ENCODE measurements at regions not wholly inside any gene's neighbourhood (a gene's known extent, or its start where the extent isn't known, plus 50 kb on each side); places are given as distances from the start of the nearest gene placed in this dataset.

GRCh38 chr2:234164493-234165413, 114.3 kb downstream of the SPP2 start:
- CTCF ChIA-PET (ENCODE audit: low intra/inter-chr PET ratio, low total read pairs): no interaction called here

GRCh38 chr2:234163510-234164045, 113.1 kb downstream of the SPP2 start:
- WGBS (ENCODE audit: low lambda C conversion rate): 33% methylated on average over 7 of the region's 7 CpGs
- no TSS peak for BruUV-seq (replicated peaks)
- in situ Hi-C loops (cut with HindIII; ENCODE audit: extremely low pct_ligation_motif_present, low pct_unique_long_range_greater_than_20kb) (no loop called here), intact Hi-C loops (cut with micrococcal nuclease; ENCODE audit: unreplicated experiment) (no loop called here)
- H3K4me3 ChIP-seq (replicated peaks in 1 of 3; ENCODE audit: insufficient read depth in 1 of 3, low read depth in 2 of 3, low read length in 3 of 3): no peak overlapping the region
- CTCF ChIA-PET (ENCODE audit: low intra/inter-chr PET ratio, low total read pairs): no interaction called here
- ATAC-seq: no peak
- no peaks in the 10 kb centered on the region for H4K20me1 ChIP-seq (ENCODE audit: insufficient read depth, low read length)
- no peak overlapping the region for H3K27ac ChIP-seq (ENCODE audit: extremely low read length, insufficient read depth, low read length)
- peaks cover 6% of the 10 kb centered on the region; the same call in 1 of the 2 replicates for H3K4me1 ChIP-seq (ENCODE audit: insufficient read depth, low read length)
- H3K9ac ChIP-seq (ENCODE audit: insufficient read depth, low read depth, low read length): no peak overlapping the region
- TF ChIP-seq MAFF (IDR thresholded peaks at IDR 0.05; ENCODE audit: low read depth, low read length): 0 out of 2 replicates have a peak, but pooled peaks have one; percentile 2
- TF ChIP-seq MAFK (conservative IDR thresholded peaks at IDR 0.05 in 1 of 2, IDR thresholded peaks at IDR 0.05 in 1 of 2; ENCODE audit: low read length in 2 of 2): peak; percentile 17 to 32; a peak in 1 of 4 replicates
- TF ChIP-seq HNF1A (IDR thresholded peaks at IDR 0.05; ENCODE audit: low read depth): no peak
- no peak for TF ChIP-seq HNF1A (CRISPR knock-in tag; IDR thresholded peaks at IDR 0.05; ENCODE audit: borderline replicate concordance)
- no peak for DNase-seq (ENCODE audit: low spot score)
- no peak overlapping the region for H2AFZ ChIP-seq (ENCODE audit: low read length)
- no peaks in the 10 kb centered on the region for H3K36me3 ChIP-seq (replicated peaks in 1 of 2; ENCODE audit: control insufficient read depth in 1 of 2, insufficient read depth in 2 of 2, low read length in 2 of 2)
- H3K27me3 ChIP-seq (ENCODE audit: control insufficient read depth in 1 of 2, insufficient read depth in 2 of 2, low read length in 2 of 2): peaks cover 0 to 7% of the 10 kb centered on the region in 2 experiments; a peak in 2 of 5 replicates
- H3K79me2 ChIP-seq (ENCODE audit: insufficient read depth, low read length): no peaks in the 10 kb centered on the region
- no peaks in the 10 kb centered on the region for H3K9me3 ChIP-seq (ENCODE audit: low read length)
- POLR2A ChIA-PET: no interaction called here
- no peak overlapping the region for H3K4me2 ChIP-seq (ENCODE audit: low read depth, low read length)
- FAIRE-seq: no peak

More at GRCh38 chr2:234164493-234165413, 114.3 kb downstream of the SPP2 start:
- FAIRE-seq (no peak), ATAC-seq (no peak), DNase-seq (ENCODE audit: low spot score) (no peak)
- Histone ChIP-seq H3K9me3 (ENCODE audit: low read length) (no peaks in the 10 kb centered on the region), H2AFZ (ENCODE audit: low read length) (no peak overlapping the region), H3K79me2 (ENCODE audit: insufficient read depth, low read length) (no peaks in the 10 kb centered on the region), H3K27ac (ENCODE audit: extremely low read length, insufficient read depth, low read length) (no peak overlapping the region), H3K4me2 (ENCODE audit: low read depth, low read length) (no peak overlapping the region), H3K4me1 (ENCODE audit: insufficient read depth, low read length) (peaks cover 7% of the 10 kb centered on the region; the same call in 1 of the 2 replicates), H3K4me3 (replicated peaks in 1 of 3; ENCODE audit: insufficient read depth in 1 of 3, low read depth in 2 of 3, low read length in 3 of 3) (no peak overlapping the region), H3K27me3 (ENCODE audit: control insufficient read depth in 1 of 2, insufficient read depth in 2 of 2, low read length in 2 of 2) (peaks cover 0 to 7% of the 10 kb centered on the region in 2 experiments; a peak in 2 of 5 replicates), H4K20me1 (ENCODE audit: insufficient read depth, low read length) (no peaks in the 10 kb centered on the region), H3K36me3 (replicated peaks in 1 of 2; ENCODE audit: control insufficient read depth in 1 of 2, insufficient read depth in 2 of 2, low read length in 2 of 2) (no peaks in the 10 kb centered on the region), H3K9ac (ENCODE audit: insufficient read depth, low read depth, low read length) (no peak overlapping the region)
- in situ Hi-C loops (cut with HindIII; ENCODE audit: extremely low pct_ligation_motif_present, low pct_unique_long_range_greater_than_20kb): no loop called here
- 49% methylated on average over 19 of the region's 19 CpGs for WGBS (ENCODE audit: low lambda C conversion rate)
- POLR2A ChIA-PET: no interaction called here
- TF ChIP-seq SPEN (CRISPR knock-in tag; IDR thresholded peaks at IDR 0.05; ENCODE audit: low read depth): no peak
- BruUV-seq (replicated peaks): no TSS peak
- intact Hi-C loops (cut with micrococcal nuclease; ENCODE audit: unreplicated experiment): no loop called here

All from HepG2 (cell line).